Endodermal cell (in vitro differentiated cells): ENCODE measurements at regions not wholly inside any gene's neighbourhood (a gene's known extent, or its start where the extent isn't known, plus 50 kb on each side); places are given as distances from the start of the nearest gene placed in this dataset.

ENCODE experiments used
- DNase-seq: peaks from one replicate; pipeline ENCODE4 v3.0.0-alpha.2; 2017
- H3K27ac ChIP-seq: 2 replicates; pipeline ENCODE4 v1.5.1; 2013; ENCODE audit warnings: mild to moderate bottlenecking, low read depth, low read length, moderate library complexity
- H3K27me3 ChIP-seq: 2 replicates; pipeline ENCODE4 v1.6.1; 2013; ENCODE audit warnings: mild to moderate bottlenecking, low read length, moderate library complexity; ENCODE audit not compliant: insufficient read depth, control insufficient read depth, poor library complexity, severe bottlenecking
- H3K36me3 ChIP-seq: 2 replicates; pipeline ENCODE4 v1.7.0; 2013; ENCODE audit warnings: mild to moderate bottlenecking, low read length, moderate library complexity; ENCODE audit not compliant: control insufficient read depth, insufficient read depth
- H3K4me1 ChIP-seq: one replicate; pipeline ENCODE4 v1.7.0; 2013; ENCODE audit warnings: low read length; ENCODE audit not compliant: control insufficient read depth, insufficient read depth
- H3K4me3 ChIP-seq: 2 replicates; pipeline ENCODE4 v1.5.1; 2013; ENCODE audit warnings: mild to moderate bottlenecking, low read length, moderate library complexity
- H3K9ac ChIP-seq: 2 replicates; pipeline ENCODE4 v1.6.1; 2013; ENCODE audit warnings: mild to moderate bottlenecking, low read length, moderate library complexity; ENCODE audit not compliant: poor library complexity, severe bottlenecking; ENCODE audit errors: extremely low read depth
- H3K9me3 ChIP-seq: 2 replicates; pipeline ENCODE4 v1.6.1; 2013; ENCODE audit warnings: mild to moderate bottlenecking, low read length, moderate library complexity; ENCODE audit not compliant: control insufficient read depth
- H3K27ac Mint-ChIP-seq: 2 replicates; pipeline ENCODE4 v1.8.0; 2020; ENCODE audit warnings: mixed read lengths
- H3K27me3 Mint-ChIP-seq: 2 replicates; pipeline ENCODE4 v1.8.0; 2021; ENCODE audit warnings: mild to moderate bottlenecking, mixed read lengths; ENCODE audit not compliant: insufficient read depth
- H3K36me3 Mint-ChIP-seq: 2 replicates; pipeline ENCODE4 v1.8.0; 2020; ENCODE audit warnings: low read depth, mixed read lengths
- H3K4me1 Mint-ChIP-seq: 2 replicates; pipeline ENCODE4 v1.8.0; 2020; ENCODE audit warnings: mixed read lengths
- H3K4me3 Mint-ChIP-seq: 2 replicates; pipeline ENCODE4 v1.8.0; 2020; ENCODE audit warnings: mild to moderate bottlenecking, moderate library complexity, mixed read lengths
- H3K9me3 Mint-ChIP-seq: 2 replicates; pipeline ENCODE4 v1.8.0; 2020; ENCODE audit warnings: mild to moderate bottlenecking, mixed read lengths
- WGBS, 2 experiments: methylation state at CpG; one replicate each; pipeline versions ENCODE4 v1.1.5 to v1.1.7; 2013; ENCODE audit warnings: missing lambda C conversion rate in 2 of 2, mixed read lengths in 1 of 2; ENCODE audit not compliant: insufficient coverage in 1 of 2, insufficient read length in 1 of 2; 5-methylcytosine and 5-hydroxymethylcytosine counted together
- TF ChIP-seq, protein P1 (sequence below): fragments of 200-600 bp; sonication (generic); conservative IDR thresholded peaks from 2 replicates; pipeline ENCODE4 v1.5.0; 2021; ENCODE audit warnings: antibody characterized with exemption, mild to moderate bottlenecking

DNA sequence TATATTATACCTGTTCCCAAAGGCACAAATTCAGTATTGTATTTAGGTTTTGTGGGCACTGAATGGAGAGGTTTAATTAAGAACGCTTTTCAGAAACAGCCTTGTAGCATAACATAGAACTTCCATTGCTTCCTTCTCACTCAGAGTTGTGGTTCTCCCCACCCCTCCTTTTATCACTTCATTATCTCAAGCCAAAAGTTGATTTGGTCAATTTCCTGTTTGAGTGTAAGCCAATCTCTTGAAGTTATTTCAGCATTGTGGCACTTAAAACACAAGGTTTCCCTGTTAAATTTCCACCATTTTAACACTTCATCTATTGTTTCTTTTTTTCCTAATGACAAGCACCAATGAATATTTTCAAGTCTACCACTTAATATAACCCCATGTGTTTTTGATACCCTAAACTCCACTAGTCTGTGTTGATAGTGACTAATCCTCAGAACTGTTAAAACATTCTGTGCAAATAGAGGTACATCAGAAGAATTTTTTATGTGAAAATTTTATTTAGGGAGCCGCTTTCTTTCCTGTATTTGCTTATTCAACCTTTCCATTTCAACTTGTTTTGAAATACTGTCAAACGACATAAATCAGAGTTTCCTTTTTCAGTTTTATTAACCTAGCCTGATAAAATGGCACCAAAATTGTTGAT, 340.1 kb downstream of the BCAT1 start:
- H3K36me3 Mint-ChIP-seq: peaks cover 8% of the 10 kb centered on the region
- DNase-seq: no peak
- Histone ChIP-seq H3K36me3 (no peaks in the 10 kb centered on the region), H3K27ac (no peak overlapping the region), H3K27me3 (no peaks in the 10 kb centered on the region), H3K9me3 (peaks cover 38% of the 10 kb centered on the region), H3K4me1 (no peaks in the 10 kb centered on the region), H3K4me3 (peak overlapping the region; percentile 30), H3K9ac (no peak overlapping the region)
- WGBS, 2 experiments: 92 to 94% methylated on average over 2 to 3 of the region's 3 CpGs
- H3K9me3 Mint-ChIP-seq: peaks cover 49% of the 10 kb centered on the region
- TF ChIP-seq, protein P1, sequence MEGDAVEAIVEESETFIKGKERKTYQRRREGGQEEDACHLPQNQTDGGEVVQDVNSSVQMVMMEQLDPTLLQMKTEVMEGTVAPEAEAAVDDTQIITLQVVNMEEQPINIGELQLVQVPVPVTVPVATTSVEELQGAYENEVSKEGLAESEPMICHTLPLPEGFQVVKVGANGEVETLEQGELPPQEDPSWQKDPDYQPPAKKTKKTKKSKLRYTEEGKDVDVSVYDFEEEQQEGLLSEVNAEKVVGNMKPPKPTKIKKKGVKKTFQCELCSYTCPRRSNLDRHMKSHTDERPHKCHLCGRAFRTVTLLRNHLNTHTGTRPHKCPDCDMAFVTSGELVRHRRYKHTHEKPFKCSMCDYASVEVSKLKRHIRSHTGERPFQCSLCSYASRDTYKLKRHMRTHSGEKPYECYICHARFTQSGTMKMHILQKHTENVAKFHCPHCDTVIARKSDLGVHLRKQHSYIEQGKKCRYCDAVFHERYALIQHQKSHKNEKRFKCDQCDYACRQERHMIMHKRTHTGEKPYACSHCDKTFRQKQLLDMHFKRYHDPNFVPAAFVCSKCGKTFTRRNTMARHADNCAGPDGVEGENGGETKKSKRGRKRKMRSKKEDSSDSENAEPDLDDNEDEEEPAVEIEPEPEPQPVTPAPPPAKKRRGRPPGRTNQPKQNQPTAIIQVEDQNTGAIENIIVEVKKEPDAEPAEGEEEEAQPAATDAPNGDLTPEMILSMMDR: no peak
- H3K27ac Mint-ChIP-seq: peak overlapping the region; percentile 9
- H3K4me1 Mint-ChIP-seq: peaks cover 9% of the 10 kb centered on the region
- no peak overlapping the region for H3K4me3 Mint-ChIP-seq
- H3K27me3 Mint-ChIP-seq: peaks cover 11% of the 10 kb centered on the region

DNA sequence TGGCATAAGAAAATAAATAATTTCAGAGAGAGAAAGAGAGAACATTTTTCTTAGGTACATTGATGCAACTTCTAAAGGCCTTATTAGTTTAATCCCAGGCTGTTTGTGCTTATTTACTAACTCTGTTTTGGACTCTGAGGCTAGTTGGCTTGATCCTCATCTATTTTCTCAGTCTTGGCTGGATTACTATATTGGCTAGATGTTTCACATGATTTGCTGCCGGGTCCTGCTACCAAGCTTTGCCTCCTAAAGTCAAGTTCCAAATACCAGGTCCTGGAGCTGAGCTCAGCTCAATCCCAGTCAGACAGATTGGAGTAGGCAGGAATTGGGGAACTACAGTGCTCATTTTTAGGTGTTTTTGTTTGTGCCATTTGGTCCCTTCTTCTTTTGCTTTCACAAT, 340.8 kb downstream of the BCAT1 start:
- Mint-ChIP-seq H3K9me3 (peaks cover 49% of the 10 kb centered on the region), H3K4me3 (no peak overlapping the region), H3K27me3 (peaks cover 7% of the 10 kb centered on the region), H3K27ac (no peak overlapping the region), H3K4me1 (peaks cover 11% of the 10 kb centered on the region), H3K36me3 (peaks cover 8% of the 10 kb centered on the region)
- no peak for DNase-seq
- Histone ChIP-seq H3K4me1 (no peaks in the 10 kb centered on the region), H3K9ac (no peak overlapping the region), H3K4me3 (peak overlapping the region; percentile 30), H3K27me3 (no peaks in the 10 kb centered on the region), H3K27ac (no peak overlapping the region), H3K9me3 (peaks cover 38% of the 10 kb centered on the region), H3K36me3 (no peaks in the 10 kb centered on the region)
- TF ChIP-seq, protein P1: no peak
- 38 to 80% methylated on average over 1 of the region's 1 CpG for WGBS, 2 experiments

DNA sequence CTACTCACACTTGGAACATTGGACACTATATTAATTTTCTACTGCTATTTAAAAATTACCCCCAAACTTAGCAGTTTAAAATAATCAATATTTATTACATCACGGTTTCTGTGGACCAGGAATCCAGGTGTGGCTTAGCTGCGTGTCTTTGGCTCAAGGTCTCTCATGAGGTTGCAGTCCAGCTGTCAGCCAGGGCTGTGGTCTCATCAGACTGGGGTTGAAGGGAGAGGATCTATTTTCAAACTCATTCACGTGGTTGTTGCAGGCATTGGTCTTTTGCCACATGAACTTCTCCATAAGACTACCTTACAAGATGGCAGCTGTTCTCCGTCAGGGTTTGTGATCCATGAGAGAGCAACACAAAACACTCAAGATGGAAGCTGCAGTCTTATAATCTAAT, 343.0 kb downstream of the BCAT1 start:
- 93 to 100% methylated on average over 2 to 4 of the region's 4 CpGs for WGBS, 2 experiments
- no peak overlapping the region for H3K27ac ChIP-seq
- H3K4me3 ChIP-seq: no peak overlapping the region
- H3K9ac ChIP-seq: no peak overlapping the region
- no peaks in the 10 kb centered on the region for H3K27me3 ChIP-seq
- H3K4me1 ChIP-seq: no peaks in the 10 kb centered on the region
- H3K27ac Mint-ChIP-seq: no peak overlapping the region
- peaks cover 11% of the 10 kb centered on the region for H3K4me1 Mint-ChIP-seq
- TF ChIP-seq, protein P1: no peak
- H3K36me3 Mint-ChIP-seq: peaks cover 8% of the 10 kb centered on the region
- H3K27me3 Mint-ChIP-seq: no peaks in the 10 kb centered on the region
- peaks cover 34% of the 10 kb centered on the region for H3K9me3 ChIP-seq
- no peak for DNase-seq
- H3K4me3 Mint-ChIP-seq: no peak overlapping the region
- peaks cover 42% of the 10 kb centered on the region for H3K9me3 Mint-ChIP-seq
- no peaks in the 10 kb centered on the region for H3K36me3 ChIP-seq
